ENCODE measurements at regions not wholly inside any gene's neighbourhood (a gene's known extent, or its start where the extent isn't known, plus 50 kb on each side); places are given as distances from the start of the nearest gene placed in this dataset.
"Not testable (repeated sequence)": the region's sequence is repeated elsewhere in the genome, so short reads cannot be mapped to it uniquely, and the experiment has no call there.

DNA sequence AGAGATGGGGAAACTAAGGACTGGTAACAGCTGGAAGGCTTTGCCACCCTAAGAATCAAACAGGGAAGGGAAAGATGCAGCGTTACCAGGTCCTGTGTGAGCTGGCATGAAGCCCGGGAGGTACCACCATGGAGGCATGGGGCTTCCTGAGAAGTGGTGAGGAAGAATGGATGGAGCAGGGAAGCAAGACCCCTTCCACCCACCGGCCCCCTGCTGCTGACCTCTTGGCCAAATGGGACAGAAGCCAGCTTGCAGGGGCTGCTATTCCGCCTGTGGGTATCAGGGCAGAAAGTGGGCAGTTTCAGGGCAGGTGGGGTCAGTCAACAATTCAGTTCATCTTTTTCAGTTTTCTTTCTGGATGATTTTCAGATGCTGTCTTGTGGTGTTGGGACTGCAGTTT, 1099.9 kb downstream of the TBC1D22A start:
- Histone ChIP-seq H3K9me3 (no peaks in the 10 kb centered on the region), H3K4me1 (no peaks in the 10 kb centered on the region), H3K36me3 (no peaks in the 10 kb centered on the region), H3K27me3 (peaks cover 0 to 17% (median 0%) of the 10 kb centered on the region in 3 donors), H3K27ac (no peak overlapping the region), H3K4me3 (no peak overlapping the region)
- no peak for TF ChIP-seq EP300 (IDR thresholded peaks at IDR 0.05)
- no peak for TF ChIP-seq POLR2A (IDR thresholded peaks at IDR 0.05)
- TF ChIP-seq, protein P1, sequence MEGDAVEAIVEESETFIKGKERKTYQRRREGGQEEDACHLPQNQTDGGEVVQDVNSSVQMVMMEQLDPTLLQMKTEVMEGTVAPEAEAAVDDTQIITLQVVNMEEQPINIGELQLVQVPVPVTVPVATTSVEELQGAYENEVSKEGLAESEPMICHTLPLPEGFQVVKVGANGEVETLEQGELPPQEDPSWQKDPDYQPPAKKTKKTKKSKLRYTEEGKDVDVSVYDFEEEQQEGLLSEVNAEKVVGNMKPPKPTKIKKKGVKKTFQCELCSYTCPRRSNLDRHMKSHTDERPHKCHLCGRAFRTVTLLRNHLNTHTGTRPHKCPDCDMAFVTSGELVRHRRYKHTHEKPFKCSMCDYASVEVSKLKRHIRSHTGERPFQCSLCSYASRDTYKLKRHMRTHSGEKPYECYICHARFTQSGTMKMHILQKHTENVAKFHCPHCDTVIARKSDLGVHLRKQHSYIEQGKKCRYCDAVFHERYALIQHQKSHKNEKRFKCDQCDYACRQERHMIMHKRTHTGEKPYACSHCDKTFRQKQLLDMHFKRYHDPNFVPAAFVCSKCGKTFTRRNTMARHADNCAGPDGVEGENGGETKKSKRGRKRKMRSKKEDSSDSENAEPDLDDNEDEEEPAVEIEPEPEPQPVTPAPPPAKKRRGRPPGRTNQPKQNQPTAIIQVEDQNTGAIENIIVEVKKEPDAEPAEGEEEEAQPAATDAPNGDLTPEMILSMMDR (IDR thresholded peaks at IDR 0.05): no peak
- no peak for TF ChIP-seq POLR2AphosphoS5 (IDR thresholded peaks at IDR 0.05)
- DNase-seq: no peak
- 90 to 96% methylated on average over 4 of the region's 4 CpGs for WGBS, 2 donors
- intact Hi-C loops (cut with DNase I): no loop called here

DNA sequence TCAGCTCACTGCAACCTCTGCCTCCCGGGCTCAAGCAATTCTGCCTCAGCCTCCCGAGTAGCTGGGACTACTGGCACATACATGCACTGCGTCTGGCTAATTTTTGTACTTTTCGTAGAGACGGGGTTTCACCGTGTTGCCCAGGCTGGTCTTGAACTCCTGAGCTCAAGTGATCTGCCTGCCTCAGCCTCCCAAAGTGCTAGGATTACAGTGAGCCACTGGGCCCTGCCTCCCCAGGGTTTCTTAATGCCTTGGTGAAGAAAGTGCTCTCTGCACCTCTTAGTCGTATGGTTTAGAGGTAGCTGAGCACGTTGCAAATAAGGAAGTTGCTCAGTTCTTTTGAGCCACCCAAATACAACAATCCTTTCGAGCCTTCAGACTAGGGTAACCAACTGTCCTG, 1098.5 kb downstream of the TBC1D22A start:
- H3K36me3 ChIP-seq; H3K27ac ChIP-seq; H3K4me1 ChIP-seq; H3K4me3 ChIP-seq; intact Hi-C loops (cut with DNase I); H3K9me3 ChIP-seq; DNase-seq: not testable (repeated sequence)
- peaks cover 0 to 17% (median 0%) of the 10 kb centered on the region in 3 donors for H3K27me3 ChIP-seq
- WGBS, 2 donors: 81 to 84% methylated on average over 9 of the region's 9 CpGs

DNA sequence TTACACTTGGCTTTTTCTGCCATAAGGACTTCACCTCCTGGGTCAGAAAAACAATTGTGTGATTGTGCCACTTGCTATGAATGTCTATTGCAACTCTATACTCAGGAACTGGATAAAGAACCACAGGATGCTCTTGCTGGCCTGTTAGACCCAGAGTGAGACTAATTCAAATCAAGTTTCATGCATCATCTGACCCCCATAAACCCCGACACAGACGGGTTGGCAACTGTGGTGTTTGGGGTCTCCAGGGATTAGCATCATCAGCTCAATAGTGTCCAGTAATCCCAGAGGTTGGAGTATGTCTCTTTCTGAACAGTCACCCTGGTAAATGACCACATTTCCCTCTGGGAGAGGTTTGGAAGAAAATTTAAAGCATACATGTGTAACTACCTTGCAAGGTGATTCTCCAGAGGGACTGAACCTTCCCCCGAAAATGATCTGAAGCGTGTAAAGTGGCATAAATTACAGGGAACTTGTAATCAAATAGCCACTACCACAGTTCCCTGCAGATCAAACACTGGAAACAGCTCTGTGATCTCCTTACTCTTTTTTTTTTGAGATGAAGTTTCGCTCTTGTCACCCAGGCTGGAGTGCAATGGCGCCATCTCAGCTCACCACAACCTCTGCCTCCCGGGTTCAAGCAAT, 1097.6 kb downstream of the TBC1D22A start:
- peaks cover 0 to 17% (median 0%) of the 10 kb centered on the region in 3 donors for H3K27me3 ChIP-seq

DNA sequence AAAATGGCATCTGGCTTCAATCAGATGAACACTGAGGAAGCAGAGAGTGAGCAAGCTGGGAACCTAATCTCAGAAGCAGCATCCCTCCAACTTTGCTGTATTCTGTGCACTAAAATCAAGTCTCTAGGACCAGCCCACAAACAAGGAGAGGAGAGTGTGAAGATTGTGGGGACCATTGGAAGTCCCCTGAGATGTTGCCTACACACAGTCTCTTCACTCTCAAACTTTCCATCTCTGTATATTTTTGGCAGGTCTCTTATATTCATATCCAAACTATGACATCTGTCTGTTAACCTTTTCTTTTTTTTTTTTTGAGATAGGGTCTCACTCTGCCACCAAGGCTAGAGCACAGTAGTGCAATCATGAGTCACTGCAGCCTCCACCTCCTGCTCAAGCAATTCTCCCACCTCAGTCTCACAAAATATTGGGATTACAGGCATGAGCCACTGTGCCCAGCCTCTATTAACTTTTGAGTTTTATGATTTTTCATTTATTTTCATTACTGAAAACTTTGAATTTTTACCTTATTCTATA, 1096.4 kb downstream of the TBC1D22A start:
- TF ChIP-seq EP300 (IDR thresholded peaks at IDR 0.05) (no peak), POLR2AphosphoS5 (IDR thresholded peaks at IDR 0.05) (no peak), POLR2A (IDR thresholded peaks at IDR 0.05) (no peak)
- TF ChIP-seq, protein P1 (IDR thresholded peaks at IDR 0.05): no peak
- intact Hi-C loops (cut with DNase I): no loop called here
- Histone ChIP-seq H3K27me3 (peaks cover 0 to 17% (median 0%) of the 10 kb centered on the region in 3 donors), H3K4me3 (no peak overlapping the region), H3K27ac (no peak overlapping the region), H3K4me1 (no peaks in the 10 kb centered on the region), H3K9me3 (no peaks in the 10 kb centered on the region), H3K36me3 (no peaks in the 10 kb centered on the region)
- DNase-seq: no peak

More for the DNA sequence above, 1097.6 kb downstream of the TBC1D22A start:
- WGBS, 2 donors: 75 to 83% methylated on average over 7 of the region's 7 CpGs
- DNase-seq: no peak
- Histone ChIP-seq H3K27ac (no peak overlapping the region), H3K4me1 (no peaks in the 10 kb centered on the region), H3K36me3 (no peaks in the 10 kb centered on the region), H3K4me3 (no peak overlapping the region), H3K9me3 (no peaks in the 10 kb centered on the region)
- intact Hi-C loops (cut with DNase I): no loop called here
- TF ChIP-seq POLR2A (IDR thresholded peaks at IDR 0.05) (no peak), EP300 (IDR thresholded peaks at IDR 0.05) (no peak), POLR2AphosphoS5 (IDR thresholded peaks at IDR 0.05) (no peak)
- TF ChIP-seq, protein P1 (IDR thresholded peaks at IDR 0.05): no peak

DNA sequence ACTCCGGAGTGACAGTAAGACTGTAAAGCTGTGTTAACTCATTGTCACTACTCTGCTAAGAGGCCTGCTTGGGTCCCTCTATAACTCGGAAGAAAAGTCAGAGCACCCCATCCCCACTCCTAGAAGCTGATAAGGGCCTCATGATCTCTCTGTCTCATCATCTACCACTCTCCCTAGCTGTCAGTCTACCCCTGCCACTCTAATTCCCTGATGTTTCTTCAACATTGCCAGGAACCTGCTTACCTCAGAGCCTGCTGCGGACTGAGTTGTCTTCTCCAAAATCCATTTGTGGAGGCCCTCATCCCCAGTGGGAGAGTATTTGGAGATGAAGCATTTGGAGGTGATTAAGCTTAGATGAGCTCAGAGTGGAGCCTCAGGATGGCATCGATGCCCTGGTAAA, 1092.2 kb downstream of the TBC1D22A start:
- TF ChIP-seq EP300 (IDR thresholded peaks at IDR 0.05) (no peak), POLR2AphosphoS5 (IDR thresholded peaks at IDR 0.05) (no peak), POLR2A (IDR thresholded peaks at IDR 0.05) (no peak)
- TF ChIP-seq, protein P1 (IDR thresholded peaks at IDR 0.05): no peak
- intact Hi-C loops (cut with DNase I): no loop called here
- 73 to 80% methylated on average over 4 of the region's 4 CpGs for WGBS, 2 donors
- Histone ChIP-seq H3K27me3 (no peaks in the 10 kb centered on the region), H3K4me3 (no peak overlapping the region), H3K36me3 (no peaks in the 10 kb centered on the region), H3K9me3 (no peaks in the 10 kb centered on the region), H3K27ac (no peak overlapping the region), H3K4me1 (no peaks in the 10 kb centered on the region)
- no peak for DNase-seq
